Activated CD8-positive, alpha-beta memory T cell treated with anti-CD3 and anti-CD28 coated beads for 1 hour (primary cell): ENCODE measurements at regions not wholly inside any gene's neighbourhood (a gene's known extent, or its start where the extent isn't known, plus 50 kb on each side); places are given as distances from the start of the nearest gene placed in this dataset.

Source experiments
- DNase-seq, 2 donors: peaks; one replicate each; pipeline ENCODE4 v3.0.0-alpha.2; 2020; ENCODE audit warnings: low read depth in 1 of 2; ENCODE audit errors: extremely low read depth in 1 of 2

GRCh38 chr5:117463881-117464570, 889.4 kb upstream of the SEMA6A start:
- no peak for DNase-seq

- DNase-seq = no peak
Measured at GRCh38 chr5:117461966-117462365, 887.3 kb upstream of the SEMA6A start.

- no peak for DNase-seq
Measured at GRCh38 chr5:117461403-117461802, 886.8 kb upstream of the SEMA6A start.

GRCh38 chr5:117457656-117458055, 883.0 kb upstream of the SEMA6A start:
- DNase-seq = no peak

GRCh38 chr5:117456866-117457470, 882.3 kb upstream of the SEMA6A start:
- no peak for DNase-seq

GRCh38 chr5:117455236-117456233, 880.9 kb upstream of the SEMA6A start:
- no peak for DNase-seq

GRCh38 chr5:117454716-117455212, 880.1 kb upstream of the SEMA6A start:
- no peak for DNase-seq

GRCh38 chr5:117436846-117437245, 862.2 kb upstream of the SEMA6A start:
- no peak for DNase-seq

- no peak for DNase-seq
Measured at GRCh38 chr5:117435203-117435602, 860.6 kb upstream of the SEMA6A start.

- no peak for DNase-seq
Measured at GRCh38 chr5:117434254-117434653, 859.6 kb upstream of the SEMA6A start.

GRCh38 chr5:117433818-117434217, 859.2 kb upstream of the SEMA6A start:
- no peak for DNase-seq

GRCh38 chr5:117431091-117431490, 856.5 kb upstream of the SEMA6A start:
- DNase-seq = no peak

GRCh38 chr5:117425163-117425562, 850.5 kb upstream of the SEMA6A start:
- DNase-seq = no peak

GRCh38 chr5:117424559-117424958, 849.9 kb upstream of the SEMA6A start:
- DNase-seq = no peak

- DNase-seq = no peak
Measured at GRCh38 chr5:117417501-117417900, 842.9 kb upstream of the SEMA6A start.

GRCh38 chr5:117414926-117415325, 840.3 kb upstream of the SEMA6A start:
- no peak for DNase-seq

GRCh38 chr5:117411701-117412100, 837.1 kb upstream of the SEMA6A start:
- DNase-seq = no peak

GRCh38 chr5:117405197-117405596, 830.6 kb upstream of the SEMA6A start:
- DNase-seq = no peak

- DNase-seq = no peak
Measured at GRCh38 chr5:117394506-117395157, 820.0 kb upstream of the SEMA6A start.

- DNase-seq = no peak
Measured at GRCh38 chr5:117393125-117393524, 818.5 kb upstream of the SEMA6A start.

GRCh38 chr5:117380316-117380715, 805.7 kb upstream of the SEMA6A start:
- DNase-seq = no peak
